ENCODE measurements at regions not wholly inside any gene's neighbourhood (a gene's known extent, or its start where the extent isn't known, plus 50 kb on each side); places are given as distances from the start of the nearest gene placed in this dataset.

GRCh38 chr10:78115135-78115853 lies 81.6 kb downstream of the RPS24 start:
- ChIA-PET POLR2A (no interaction called here), CTCF (ENCODE audit: unreplicated experiment) (no interaction called here)
- H3K9me3 ChIP-seq (ENCODE audit: low read length) = no peaks in the 10 kb centered on the region
- H3K4me2 ChIP-seq (ENCODE audit: low read length) = no peak overlapping the region
- intact Hi-C loops (cut with micrococcal nuclease; ENCODE audit: unreplicated experiment) = no loop called here
- H2AFZ ChIP-seq (ENCODE audit: low read length) = no peak overlapping the region
- no peaks in the 10 kb centered on the region for H3K79me2 ChIP-seq (ENCODE audit: insufficient read depth, low read depth, low read length)
- no peaks in the 10 kb centered on the region for H3K9me2 ChIP-seq (ENCODE audit: insufficient read depth, low read length)
- H4K20me1 ChIP-seq (ENCODE audit: insufficient read depth, low read length) = no peaks in the 10 kb centered on the region
- no peak for DNase-seq (ENCODE audit: low spot score)
- H3K4me1 ChIP-seq (ENCODE audit: insufficient read depth, low read length, poor library complexity, severe bottlenecking) = no peaks in the 10 kb centered on the region
- TF ChIP-seq, protein P1, sequence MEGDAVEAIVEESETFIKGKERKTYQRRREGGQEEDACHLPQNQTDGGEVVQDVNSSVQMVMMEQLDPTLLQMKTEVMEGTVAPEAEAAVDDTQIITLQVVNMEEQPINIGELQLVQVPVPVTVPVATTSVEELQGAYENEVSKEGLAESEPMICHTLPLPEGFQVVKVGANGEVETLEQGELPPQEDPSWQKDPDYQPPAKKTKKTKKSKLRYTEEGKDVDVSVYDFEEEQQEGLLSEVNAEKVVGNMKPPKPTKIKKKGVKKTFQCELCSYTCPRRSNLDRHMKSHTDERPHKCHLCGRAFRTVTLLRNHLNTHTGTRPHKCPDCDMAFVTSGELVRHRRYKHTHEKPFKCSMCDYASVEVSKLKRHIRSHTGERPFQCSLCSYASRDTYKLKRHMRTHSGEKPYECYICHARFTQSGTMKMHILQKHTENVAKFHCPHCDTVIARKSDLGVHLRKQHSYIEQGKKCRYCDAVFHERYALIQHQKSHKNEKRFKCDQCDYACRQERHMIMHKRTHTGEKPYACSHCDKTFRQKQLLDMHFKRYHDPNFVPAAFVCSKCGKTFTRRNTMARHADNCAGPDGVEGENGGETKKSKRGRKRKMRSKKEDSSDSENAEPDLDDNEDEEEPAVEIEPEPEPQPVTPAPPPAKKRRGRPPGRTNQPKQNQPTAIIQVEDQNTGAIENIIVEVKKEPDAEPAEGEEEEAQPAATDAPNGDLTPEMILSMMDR (conservative IDR thresholded peaks at IDR 0.05; ENCODE audit: low read length) = no peak
- TF ChIP-seq EZH2phosphoT487 (IDR thresholded peaks at IDR 0.05; ENCODE audit: borderline replicate concordance, low read depth, low read length) = no peak
- no TSS peak for BruUV-seq (replicated peaks)
- no peaks in the 10 kb centered on the region for H3K36me3 ChIP-seq (ENCODE audit: insufficient read depth, low read length)
- no peak overlapping the region for H3K27ac ChIP-seq (ENCODE audit: low read depth, low read length, poor library complexity, severe bottlenecking)
- no peak overlapping the region for H3K4me3 ChIP-seq (ENCODE audit: low read depth, low read length, poor library complexity, severe bottlenecking)

GRCh38 chr10:78116361-78116760 lies 82.7 kb downstream of the RPS24 start:
- no peak overlapping the region for H2AFZ ChIP-seq (ENCODE audit: low read length)
- H3K36me3 ChIP-seq (ENCODE audit: insufficient read depth, low read length) = no peaks in the 10 kb centered on the region
- no peaks in the 10 kb centered on the region for H3K9me2 ChIP-seq (ENCODE audit: insufficient read depth, low read length)
- H3K9me3 ChIP-seq (ENCODE audit: low read length) = no peaks in the 10 kb centered on the region
- no peak overlapping the region for H3K4me3 ChIP-seq (ENCODE audit: low read depth, low read length, poor library complexity, severe bottlenecking)
- CTCF ChIA-PET (ENCODE audit: unreplicated experiment) = no interaction called here
- H3K27ac ChIP-seq (ENCODE audit: low read depth, low read length, poor library complexity, severe bottlenecking) = no peak overlapping the region
- H3K79me2 ChIP-seq (ENCODE audit: insufficient read depth, low read depth, low read length) = no peaks in the 10 kb centered on the region
- no TSS peak for BruUV-seq (replicated peaks)
- intact Hi-C loops (cut with micrococcal nuclease; ENCODE audit: unreplicated experiment) = no loop called here
- TF ChIP-seq EZH2phosphoT487 (IDR thresholded peaks at IDR 0.05; ENCODE audit: borderline replicate concordance, low read depth, low read length) = no peak
- TF ChIP-seq, protein P1 (conservative IDR thresholded peaks at IDR 0.05; ENCODE audit: low read length) = no peak
- POLR2A ChIA-PET = interaction anchor here (0.6 kb wide), 1 partner anchor 721 kb away, joined by 3 read pairs; no protein-coding TSS in a partner anchor
- H4K20me1 ChIP-seq (ENCODE audit: insufficient read depth, low read length) = no peaks in the 10 kb centered on the region
- H3K4me1 ChIP-seq (ENCODE audit: insufficient read depth, low read length, poor library complexity, severe bottlenecking) = no peaks in the 10 kb centered on the region
- DNase-seq (ENCODE audit: low spot score) = no peak
- H3K4me2 ChIP-seq (ENCODE audit: low read length) = no peak overlapping the region

DNA sequence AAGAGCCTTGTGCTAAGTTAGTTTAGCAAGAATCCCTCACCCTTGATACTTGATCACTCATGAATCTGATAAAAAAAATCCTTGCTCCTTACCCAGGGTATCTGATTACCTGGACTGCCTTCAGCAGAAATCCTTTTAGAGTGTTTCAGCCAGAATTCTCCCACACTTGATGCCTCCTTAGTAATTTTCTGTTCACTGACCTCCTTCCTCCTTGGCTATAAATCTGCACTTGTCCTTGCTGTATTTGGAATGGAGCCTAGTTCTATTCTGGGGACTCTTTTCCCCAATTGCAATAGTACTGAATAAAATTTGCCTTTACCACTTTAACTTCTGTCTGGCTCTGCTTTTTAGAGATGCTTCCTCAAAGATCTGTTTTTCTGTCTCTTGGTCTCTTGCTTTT lies 84.9 kb downstream of the RPS24 start:
- H3K79me2 ChIP-seq (ENCODE audit: insufficient read depth, low read depth, low read length) = no peaks in the 10 kb centered on the region
- intact Hi-C loops (cut with micrococcal nuclease; ENCODE audit: unreplicated experiment) = no loop called here
- H3K36me3 ChIP-seq (ENCODE audit: insufficient read depth, low read length) = no peaks in the 10 kb centered on the region
- H3K4me3 ChIP-seq (ENCODE audit: low read depth, low read length, poor library complexity, severe bottlenecking) = no peak overlapping the region
- H3K4me2 ChIP-seq (ENCODE audit: low read length) = no peak overlapping the region
- H3K4me1 ChIP-seq (ENCODE audit: insufficient read depth, low read length, poor library complexity, severe bottlenecking) = no peaks in the 10 kb centered on the region
- no peaks in the 10 kb centered on the region for H4K20me1 ChIP-seq (ENCODE audit: insufficient read depth, low read length)
- H3K27ac ChIP-seq (ENCODE audit: low read depth, low read length, poor library complexity, severe bottlenecking) = no peak overlapping the region
- ChIA-PET POLR2A (no interaction called here), CTCF (ENCODE audit: unreplicated experiment) (no interaction called here)
- DNase-seq (ENCODE audit: low spot score) = no peak
- H3K9me2 ChIP-seq (ENCODE audit: insufficient read depth, low read length) = no peaks in the 10 kb centered on the region
- no TSS peak for BruUV-seq (replicated peaks)
- peaks cover 6% of the 10 kb centered on the region; the same call in 1 of the 2 replicates for H3K9me3 ChIP-seq (ENCODE audit: low read length)
- no peak overlapping the region for H2AFZ ChIP-seq (ENCODE audit: low read length)
- TF ChIP-seq, protein P1 (conservative IDR thresholded peaks at IDR 0.05; ENCODE audit: low read length) = no peak
- TF ChIP-seq EZH2phosphoT487 (IDR thresholded peaks at IDR 0.05; ENCODE audit: borderline replicate concordance, low read depth, low read length) = no peak

All from OCI-LY7 (cell line).